GM19455 (cell line): ENCODE measurements at regions not wholly inside any gene's neighbourhood (a gene's known extent, or its start where the extent isn't known, plus 50 kb on each side); places are given as distances from the start of the nearest gene placed in this dataset.

Source experiments
- ATAC-seq: cut with Tn5 transposase; IDR thresholded peaks from one replicate; pipeline ENCODE4 v1.9.1; 2021; ENCODE audit not compliant: unreplicated experiment

DNA sequence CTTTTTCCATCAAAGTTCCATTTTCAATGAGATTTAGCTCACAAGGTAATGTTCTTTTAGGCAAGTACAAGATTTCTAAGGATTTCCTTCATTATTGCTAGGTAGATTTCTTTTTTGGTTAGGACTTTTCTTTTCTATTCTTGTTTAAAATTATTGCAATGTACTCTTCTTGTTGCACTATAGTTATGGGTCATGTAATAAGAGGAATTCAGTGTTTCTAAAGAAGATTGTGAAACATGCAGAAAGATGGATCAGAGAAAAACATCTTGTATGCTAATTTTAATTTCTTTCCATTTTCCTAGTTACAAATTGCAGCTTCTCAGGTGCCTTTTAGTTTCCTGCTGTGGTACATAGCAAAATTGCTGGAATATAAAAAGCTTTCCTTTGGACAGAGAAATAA, 56.1 kb downstream of the BTG1 start:
- no peak for ATAC-seq

DNA sequence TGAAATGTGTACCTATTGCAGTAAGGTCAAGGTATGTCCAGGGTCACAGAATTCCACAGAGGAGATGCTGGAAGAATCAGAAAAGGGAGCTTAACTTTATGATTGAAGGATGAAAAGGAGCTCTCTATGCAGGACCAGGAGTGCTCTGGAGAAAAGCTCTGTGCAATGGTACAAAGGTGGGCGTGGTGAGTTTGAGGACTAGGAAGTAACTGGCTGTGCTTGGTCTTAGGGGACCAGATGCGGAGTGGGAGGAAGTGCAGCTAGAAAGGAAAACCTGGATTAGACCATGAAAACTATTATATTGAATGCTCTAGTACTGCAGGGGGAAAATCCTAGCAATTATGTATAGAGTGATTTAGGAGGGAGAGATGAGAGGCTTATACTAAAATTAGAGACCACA, 56.8 kb downstream of the BTG1 start:
- ATAC-seq, result no peak

DNA sequence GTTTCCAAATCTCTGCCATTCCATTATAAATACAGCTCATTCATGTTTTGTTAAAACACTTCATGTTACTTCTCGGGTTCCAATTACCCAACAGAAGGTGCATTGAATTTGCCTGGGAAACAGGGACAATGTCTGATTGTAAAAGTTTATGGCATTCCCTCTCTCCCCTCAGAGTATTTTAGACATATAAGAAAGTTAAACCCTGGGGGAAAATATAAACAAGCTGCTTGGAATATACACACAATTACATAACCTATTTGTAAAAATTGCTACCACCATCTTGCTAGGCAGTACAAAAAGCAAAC, 60.0 kb downstream of the BTG1 start:
- ATAC-seq, result no peak

- ATAC-seq, result no peak
Observed at GRCh38 chr12:92085040-92085735, 60.5 kb downstream of the BTG1 start.

GRCh38 chr12:92080911-92081285, 64.7 kb downstream of the BTG1 start:
- ATAC-seq, result no peak

DNA sequence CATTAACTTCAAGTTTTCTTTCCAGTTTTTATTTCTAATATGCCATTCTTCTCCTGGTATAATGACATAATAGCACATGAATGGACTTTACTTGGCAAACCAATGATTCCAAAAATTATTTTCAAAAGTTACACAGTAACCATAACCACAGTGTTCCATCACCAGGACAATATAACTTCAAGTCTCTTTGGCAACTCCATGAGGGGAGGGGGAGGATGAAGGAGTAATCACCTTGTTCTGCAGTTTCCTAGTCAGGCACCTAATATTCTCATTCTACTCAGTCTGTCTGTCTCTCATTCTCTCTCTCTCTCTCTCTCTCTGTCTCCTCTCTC, 66.6 kb downstream of the BTG1 start:
- ATAC-seq, result no peak

GRCh38 chr12:92078167-92079053, 67.2 kb downstream of the BTG1 start:
- no peak for ATAC-seq

GRCh38 chr12:92077530-92077929, 68.1 kb downstream of the BTG1 start:
- no peak for ATAC-seq

GRCh38 chr12:92076101-92076500, 69.5 kb downstream of the BTG1 start:
- no peak for ATAC-seq

GRCh38 chr12:92075425-92075914, 70.2 kb downstream of the BTG1 start:
- no peak for ATAC-seq

DNA sequence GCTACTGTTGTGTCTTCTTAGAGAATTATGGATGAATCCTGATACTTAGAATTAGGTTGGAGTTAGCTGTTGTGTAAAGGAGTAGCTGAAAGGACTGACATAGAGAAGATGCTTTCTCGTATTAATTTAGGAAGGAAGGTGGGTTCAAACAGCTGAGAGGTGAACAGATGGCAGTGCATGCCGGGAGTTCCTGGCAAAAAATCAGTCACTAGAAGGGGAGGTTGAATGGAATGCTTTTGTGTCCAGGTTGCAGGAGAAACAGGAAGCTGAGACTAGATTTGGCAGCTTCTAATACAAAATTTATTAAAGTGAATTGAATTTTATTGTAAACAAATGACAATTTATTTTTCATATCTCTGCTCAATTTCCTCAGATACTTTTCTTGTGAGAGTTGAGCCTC, 70.8 kb downstream of the BTG1 start:
- ATAC-seq, result no peak

- no peak for ATAC-seq
Observed at GRCh38 chr12:92073094-92073493, 72.6 kb downstream of the BTG1 start.

GRCh38 chr12:92072112-92072511, 73.5 kb downstream of the BTG1 start:
- no peak for ATAC-seq

DNA sequence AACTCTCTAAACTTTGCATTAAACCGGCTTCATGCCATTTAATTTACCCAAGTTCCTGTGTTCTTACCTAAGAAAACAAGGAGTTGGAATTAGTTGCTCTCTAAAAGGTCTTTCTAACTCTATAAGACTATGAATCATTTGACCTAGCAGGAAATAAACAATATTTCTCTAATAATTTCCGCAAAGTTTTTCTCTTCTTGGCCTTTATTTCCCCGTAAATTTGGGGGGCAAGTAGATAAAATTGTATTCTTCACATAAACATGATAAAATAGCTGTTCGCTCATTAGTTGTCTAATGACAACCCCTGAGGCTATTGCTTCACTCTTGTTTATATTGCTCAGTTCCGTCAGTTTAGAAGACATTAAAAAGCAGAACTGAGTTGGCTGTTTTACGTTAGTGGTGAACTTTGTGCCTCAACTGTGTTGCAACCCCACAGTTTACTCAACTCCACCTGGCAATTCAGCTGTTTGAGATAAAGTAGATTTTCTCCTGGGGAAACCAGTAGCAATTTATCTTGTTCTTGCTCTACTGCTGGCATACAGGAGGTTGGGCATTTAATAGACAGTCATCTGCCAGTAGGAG, 74.7 kb downstream of the BTG1 start:
- ATAC-seq, result no peak

- no peak for ATAC-seq
Observed at GRCh38 chr12:92070054-92070863, 75.4 kb downstream of the BTG1 start.

- ATAC-seq, result no peak
Observed at GRCh38 chr12:92068459-92068858, 77.2 kb downstream of the BTG1 start.

DNA sequence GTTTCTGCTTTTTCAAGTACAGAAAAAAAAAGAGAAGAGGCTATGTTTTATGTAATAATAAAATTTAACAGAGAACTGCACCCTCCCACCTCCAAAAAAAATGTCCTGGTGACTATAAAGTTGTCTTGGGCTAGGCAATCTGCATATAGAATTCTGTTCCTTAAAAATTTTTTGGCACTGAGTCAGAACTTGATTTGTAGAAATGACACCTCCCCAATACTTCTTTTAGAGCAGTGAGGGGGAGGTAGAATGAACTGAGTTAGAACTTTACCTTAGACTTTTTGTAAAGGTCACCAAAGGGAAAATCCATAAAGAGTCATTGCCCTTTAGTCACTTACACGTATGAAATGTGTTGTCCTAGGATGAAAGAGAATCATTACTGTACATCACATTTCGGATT, 80.0 kb downstream of the BTG1 start:
- no peak for ATAC-seq

DNA sequence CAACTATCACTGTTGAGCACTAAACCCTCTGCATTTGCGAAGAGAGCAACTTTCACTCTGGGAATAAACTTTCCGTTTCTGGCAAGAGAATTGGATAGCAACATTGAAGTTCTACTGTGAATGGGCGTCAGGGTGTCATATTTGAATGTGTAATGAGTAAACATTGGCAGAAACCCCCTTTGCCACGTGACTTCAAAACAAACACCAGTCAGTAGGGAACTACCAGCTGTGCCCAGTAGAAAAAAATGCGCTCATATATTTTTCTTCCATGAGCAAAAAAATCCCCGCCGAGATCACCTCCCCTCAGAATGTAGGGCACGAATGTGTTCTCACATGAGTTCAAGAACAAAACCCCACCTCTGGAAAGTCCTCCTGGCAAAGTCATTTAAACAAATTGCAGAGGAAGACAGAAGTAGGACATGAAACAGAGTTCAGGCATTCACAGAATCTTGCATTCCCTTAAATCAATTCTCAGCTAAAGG, 80.6 kb downstream of the BTG1 start:
- ATAC-seq, result peak; percentile 62

DNA sequence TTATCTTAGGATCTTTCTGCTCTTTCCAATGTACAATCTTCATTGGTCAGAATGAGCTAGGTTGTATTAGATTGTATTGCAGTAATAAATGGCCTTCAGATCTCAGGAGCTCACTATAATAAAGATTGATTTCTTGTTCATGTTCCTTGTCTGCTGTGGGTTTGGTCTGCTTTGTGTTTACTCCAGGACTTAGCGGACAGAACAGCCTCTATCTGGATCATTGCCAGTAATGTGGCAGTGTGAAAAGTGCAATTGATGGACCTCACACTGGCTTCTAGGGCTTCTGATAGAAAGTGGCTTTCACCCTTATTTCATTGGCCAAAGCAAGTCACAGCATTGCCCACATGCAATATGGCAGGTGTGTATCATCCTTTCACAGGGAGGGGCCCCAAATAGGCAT, 81.2 kb downstream of the BTG1 start:
- ATAC-seq, result no peak

DNA sequence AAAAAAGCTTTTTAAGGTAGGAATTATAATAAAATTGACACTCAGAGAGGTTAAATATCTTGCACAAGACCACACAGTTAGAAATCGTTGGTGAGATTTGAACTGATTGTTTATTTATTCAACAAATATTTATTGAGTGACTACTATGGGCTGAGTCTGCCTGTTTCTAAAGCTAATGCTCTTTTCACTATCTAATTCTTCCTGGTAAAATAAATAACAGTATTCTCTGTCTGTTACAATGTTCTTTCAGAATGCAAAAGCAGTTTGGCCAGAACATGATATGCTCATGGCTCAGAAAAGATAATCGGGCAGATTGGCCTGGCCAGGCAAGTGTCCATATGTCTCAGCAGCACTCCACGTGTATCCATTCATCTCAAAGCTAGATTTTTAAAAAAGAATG, 82.0 kb downstream of the BTG1 start:
- ATAC-seq, result no peak
